ENCODE measurements at regions not wholly inside any gene's neighbourhood (a gene's known extent, or its start where the extent isn't known, plus 50 kb on each side); places are given as distances from the start of the nearest gene placed in this dataset.
"Not testable (repeated sequence)": the region's sequence is repeated elsewhere in the genome, so short reads cannot be mapped to it uniquely, and the experiment has no call there.

DNA sequence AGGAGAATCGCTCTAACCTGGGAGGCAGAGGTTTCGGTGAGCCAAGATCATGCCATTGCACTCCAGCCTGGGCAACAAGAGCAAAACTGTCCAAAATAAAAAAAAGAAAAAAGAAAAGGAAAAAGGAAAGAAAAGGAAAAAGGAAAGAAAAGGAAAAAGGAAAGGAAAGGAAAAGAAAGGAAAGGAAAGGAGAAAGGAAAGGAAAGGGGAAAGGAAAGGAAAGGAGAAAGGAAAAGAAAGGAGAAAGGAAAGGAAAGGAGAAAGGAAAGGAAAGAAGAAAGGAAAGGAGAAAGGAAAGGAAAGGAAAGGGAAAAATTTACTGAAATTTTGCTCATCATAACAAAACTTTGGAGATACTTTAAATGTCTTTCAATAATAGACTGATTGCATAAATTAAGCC is 391.3 kb upstream of the GYPC start:
- no peak for DNase-seq

GRCh38 chr2:126269911-126270310 is 386.0 kb upstream of the GYPC start:
- no peak for DNase-seq

DNA sequence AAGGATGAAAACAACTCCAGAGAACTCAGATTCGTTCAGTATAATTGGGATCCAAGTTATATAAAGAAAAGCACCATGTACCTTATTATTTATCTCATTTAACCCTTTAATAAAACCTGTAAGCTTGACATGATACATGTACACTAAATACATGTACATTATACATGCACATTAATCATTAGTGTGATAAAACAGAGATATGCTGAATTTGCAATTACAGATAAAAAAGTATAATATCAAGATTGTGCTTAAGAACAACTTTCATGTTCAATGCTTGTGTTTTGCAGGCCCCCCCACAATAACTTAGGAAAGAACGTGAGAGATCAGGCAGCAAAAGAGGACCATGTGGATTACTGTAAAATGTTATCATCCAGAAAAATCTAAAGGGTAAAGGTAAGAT is 385.4 kb upstream of the GYPC start:
- DNase-seq: no peak

- DNase-seq: no peak
Measured at GRCh38 chr2:126272401-126272800, 383.6 kb upstream of the GYPC start.

- DNase-seq: no peak
Measured at GRCh38 chr2:126275098-126275497, 380.9 kb upstream of the GYPC start.

DNA sequence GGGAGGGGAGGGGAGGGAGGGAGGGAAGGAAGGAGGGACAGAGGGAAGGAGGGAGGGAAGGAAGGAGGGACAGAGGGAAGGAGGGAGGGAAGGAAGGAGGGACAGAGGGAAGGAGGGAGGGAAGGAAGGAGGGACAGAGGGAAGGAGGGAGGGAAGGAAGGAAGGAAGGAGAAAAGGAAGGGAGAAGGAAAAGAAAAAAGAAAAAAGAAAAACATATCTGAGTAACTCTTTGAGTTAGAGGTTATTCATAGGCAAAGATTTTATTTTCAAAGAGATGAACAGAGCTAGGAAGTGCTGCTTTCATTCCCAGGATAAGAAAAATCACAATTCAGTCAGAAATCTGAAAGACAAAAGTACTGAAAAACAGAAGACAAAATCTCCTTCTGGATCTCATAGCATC is 379.7 kb upstream of the GYPC start:
- DNase-seq: not testable (repeated sequence)

DNA sequence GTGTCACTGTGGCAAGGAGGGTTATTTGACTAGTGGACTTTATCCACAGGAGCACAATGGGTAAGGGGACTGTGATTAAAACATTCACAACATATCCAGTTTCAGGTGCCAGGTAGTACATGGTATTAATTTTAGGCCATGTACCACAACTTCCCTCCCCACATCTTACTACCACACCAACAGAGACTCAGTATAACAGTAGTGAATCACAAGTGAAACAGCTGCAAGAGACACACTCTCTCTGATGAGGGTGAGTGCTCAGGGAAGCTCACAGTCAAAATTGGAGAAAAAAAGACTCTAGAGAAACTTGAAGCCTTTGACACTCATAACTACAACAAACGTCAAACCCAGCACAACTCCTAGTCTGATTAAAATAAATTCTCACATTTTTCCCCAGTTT is 367.6 kb upstream of the GYPC start:
- DNase-seq: no peak

DNA sequence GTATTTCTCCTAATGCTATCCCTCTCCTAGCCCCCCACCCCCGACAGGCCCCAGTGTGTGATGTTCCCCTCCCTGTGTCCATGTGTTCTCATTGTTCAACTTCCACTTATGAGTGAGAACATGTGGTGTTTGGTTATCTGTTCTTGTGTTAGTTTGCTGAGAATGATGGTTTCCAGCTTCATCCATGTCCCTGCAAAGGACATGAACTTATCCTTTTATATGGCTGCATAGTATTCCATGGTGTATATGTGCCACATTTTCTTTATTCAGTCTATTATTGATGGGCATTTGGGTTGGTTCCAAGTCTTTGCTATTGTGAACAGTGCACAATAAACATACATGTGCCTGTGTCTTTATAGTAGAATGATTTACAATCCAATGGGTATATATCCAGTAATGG is 362.0 kb upstream of the GYPC start:
- DNase-seq: not testable (repeated sequence)

DNA sequence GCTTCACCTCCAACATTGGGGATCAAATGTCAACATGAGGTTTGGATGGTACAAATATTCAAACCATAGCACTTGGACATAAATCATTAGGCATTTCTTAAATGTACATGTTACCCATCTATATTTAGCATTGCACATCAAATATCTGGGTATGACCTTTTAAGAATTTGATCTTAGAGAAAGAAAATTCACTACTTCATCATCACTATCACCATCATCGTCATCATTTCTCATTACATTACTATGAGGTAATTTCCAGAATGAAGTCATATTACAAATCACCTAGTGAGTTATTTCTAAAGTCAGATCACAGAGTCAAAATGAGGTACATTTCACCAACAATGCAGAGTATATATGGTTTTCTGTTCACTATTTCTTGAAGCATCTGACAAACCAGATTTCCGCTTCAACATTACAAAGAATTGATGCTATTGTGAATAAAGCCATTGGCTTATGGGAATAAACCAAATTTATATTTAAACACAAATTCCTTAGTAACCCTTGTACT is 356.4 kb upstream of the GYPC start:
- DNase-seq: no peak

DNA sequence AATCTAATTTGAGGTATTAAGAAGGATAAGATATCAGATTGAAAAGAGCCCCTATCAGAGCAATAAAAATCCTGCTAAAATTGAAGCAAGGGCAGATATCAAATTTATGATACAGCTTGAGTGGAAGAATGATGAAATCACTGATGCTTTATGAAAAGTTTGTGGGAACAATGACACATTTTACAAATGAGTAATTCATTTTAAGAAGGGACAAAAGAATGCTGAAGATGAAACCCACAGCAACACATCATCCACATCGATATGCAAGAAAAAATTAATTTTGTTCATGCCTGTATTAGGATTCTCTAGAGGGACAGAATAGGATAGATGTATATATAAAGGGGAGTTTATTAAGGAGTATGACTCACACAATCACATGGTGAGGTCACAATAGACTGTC is 355.6 kb upstream of the GYPC start:
- DNase-seq: no peak

GRCh38 chr2:126302043-126302442 is 353.9 kb upstream of the GYPC start:
- no peak for DNase-seq

DNA sequence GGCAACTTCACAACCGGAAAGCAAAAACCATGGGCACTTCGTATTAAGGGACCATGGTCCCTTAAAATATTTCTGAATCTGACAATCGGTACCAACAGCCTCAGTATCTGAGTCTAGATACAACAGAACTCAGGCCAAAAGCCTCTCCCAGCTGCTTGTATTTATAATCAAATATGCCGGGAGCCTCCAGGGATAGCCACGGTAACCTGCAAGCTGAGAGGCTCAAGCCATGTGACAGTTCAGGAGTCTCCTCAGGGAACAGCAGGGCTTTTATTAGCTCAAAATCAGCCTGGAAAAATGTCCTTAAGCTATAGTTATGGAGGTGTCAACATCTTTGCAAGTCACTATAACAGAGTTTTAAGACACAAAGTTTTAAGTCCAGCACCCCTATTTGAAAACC is 352.8 kb upstream of the GYPC start:
- DNase-seq: no peak

- no peak for DNase-seq
Measured at GRCh38 chr2:126304154-126304553, 351.8 kb upstream of the GYPC start.

- no peak for DNase-seq
Measured at GRCh38 chr2:126306539-126306938, 349.4 kb upstream of the GYPC start.

- DNase-seq: no peak
Measured at GRCh38 chr2:126307740-126308139, 348.2 kb upstream of the GYPC start.

GRCh38 chr2:126309185-126309584 is 346.8 kb upstream of the GYPC start:
- DNase-seq: no peak

DNA sequence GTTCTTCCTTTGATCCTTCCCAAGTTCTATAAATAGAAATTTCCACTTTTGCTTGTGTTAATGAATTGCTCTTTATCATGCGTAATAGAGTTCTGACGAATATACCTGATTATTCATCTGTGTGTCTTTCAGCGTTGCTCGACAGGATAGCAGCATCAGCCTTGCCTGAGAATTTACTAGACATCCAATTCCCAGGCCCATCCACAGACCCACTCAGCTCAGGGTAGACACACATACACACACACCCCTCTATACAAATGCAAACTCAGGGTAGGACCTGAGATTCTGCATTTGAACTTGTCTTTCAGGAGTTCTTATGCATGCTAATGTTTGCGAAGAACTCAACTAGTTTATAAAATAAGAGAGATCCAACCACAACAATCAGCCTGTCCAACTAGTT is 343.4 kb upstream of the GYPC start:
- DNase-seq: no peak

DNA sequence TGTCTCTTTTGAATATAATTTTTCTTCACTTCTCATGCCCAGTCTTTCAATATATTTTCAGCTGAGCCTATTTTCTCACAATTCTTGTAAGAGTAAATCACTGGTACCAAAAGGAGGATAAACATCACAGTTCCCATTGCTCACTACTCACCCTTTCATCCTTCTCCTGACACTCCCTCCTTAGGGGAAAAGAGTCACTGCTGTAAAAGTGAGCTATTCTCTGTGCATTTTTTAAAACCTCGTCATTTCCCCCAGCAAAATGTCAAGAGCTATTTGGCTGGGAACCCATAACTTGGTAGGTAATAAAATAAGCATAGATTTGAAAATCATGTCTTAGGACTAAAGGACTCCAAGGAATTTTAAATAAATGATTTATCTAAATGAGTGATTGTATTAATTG is 340.1 kb upstream of the GYPC start:
- no peak for DNase-seq

DNA sequence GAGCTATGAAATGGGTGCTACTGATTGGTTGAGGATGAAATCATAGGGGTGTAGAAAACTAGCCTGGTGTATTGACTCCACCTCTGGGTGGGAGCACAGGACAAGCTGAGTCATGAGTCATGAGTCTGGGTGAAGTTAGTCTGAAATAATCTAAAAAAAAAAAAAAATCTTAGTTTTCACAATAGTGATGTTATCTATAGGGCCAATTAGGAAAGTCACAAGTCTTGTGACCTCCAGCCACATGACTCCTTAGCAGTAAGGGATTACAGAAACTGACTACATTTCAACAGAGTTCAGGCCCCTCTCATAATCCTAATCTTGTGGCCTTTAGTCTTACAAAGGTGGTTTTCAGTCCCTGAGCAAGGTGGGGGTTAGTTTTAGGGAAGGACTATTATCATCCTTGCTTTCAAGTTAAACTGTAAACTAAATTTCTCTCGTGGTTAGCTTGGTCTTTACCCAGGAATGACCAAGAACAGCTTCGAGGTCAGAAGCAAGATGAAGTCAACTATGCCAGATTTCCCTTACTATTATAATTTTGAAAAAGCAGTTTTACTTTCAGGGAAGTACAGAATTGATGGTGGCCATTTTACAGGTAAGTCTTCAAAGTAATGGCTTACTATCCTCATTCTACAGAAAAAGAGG is 338.0 kb upstream of the GYPC start:
- DNase-seq: no peak

DNA sequence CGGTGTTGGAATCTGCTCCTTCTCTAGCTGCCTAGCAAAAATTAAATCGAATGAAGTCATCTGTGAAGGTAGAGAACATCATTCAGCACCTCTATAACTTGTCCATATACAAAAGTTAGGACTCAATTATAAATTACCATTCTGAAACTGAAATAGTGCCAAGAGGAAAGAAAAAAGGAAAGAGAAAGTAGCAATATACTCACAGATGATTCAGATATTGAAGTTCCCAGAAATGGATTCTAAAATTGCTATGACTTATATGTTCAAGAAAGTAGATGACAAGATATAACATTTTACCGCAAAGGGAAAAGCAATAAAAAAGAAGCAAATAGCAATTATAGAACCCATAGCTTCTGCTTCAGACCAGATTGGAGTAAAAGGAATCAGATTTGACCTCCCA is 333.6 kb upstream of the GYPC start:
- DNase-seq: no peak

GRCh38 chr2:126325202-126325601 is 330.8 kb upstream of the GYPC start:
- DNase-seq: no peak

- no peak for DNase-seq
Measured at GRCh38 chr2:126329173-126329572, 326.8 kb upstream of the GYPC start.

DNA sequence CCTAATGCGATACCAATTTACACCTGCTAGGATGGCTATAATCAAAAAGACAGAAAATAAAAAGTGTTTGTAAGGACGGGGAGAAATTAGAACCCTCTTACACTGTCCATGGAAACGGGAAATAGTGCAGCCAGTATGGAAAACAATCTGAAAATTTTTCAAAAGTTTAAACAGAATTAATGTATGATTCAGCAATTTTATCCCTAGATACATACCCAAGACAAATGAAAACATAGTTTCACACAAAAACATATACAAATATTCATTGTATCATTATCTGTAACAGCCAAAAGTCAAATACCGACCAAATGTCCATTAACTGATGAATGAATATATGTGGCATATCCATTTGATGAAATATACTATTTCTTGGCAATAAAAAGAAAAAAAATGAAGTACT is 313.5 kb upstream of the GYPC start:
- no peak for DNase-seq

DNA sequence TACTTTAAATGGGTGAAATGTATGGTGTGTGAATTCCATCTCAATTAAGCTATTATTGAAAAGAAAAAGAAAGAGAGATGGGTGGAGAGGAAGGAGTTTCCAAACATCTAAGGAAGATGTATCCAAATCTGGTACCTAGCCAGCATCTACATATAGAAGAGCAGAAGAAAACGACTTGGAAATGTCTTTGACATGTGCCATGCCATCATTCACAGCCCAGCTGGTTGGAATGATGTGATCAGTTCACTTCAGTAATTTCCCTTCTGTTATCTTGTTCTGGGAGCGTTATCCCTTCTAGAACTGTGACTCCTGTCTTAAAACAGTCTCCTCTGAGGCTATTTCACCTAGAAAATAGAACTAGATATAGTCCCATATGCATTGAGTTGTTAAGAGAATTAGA is 312.8 kb upstream of the GYPC start:
- DNase-seq: no peak

GRCh38 chr2:126344493-126344892 is 311.5 kb upstream of the GYPC start:
- DNase-seq: no peak

- no peak for DNase-seq
Measured at GRCh38 chr2:126345691-126346090, 310.3 kb upstream of the GYPC start.

All from CD4-positive, alpha-beta T cell treated with Interleukin-4 for 1 hour (primary cell).